T follicular helper cell (primary cell): ENCODE measurements at regions not wholly inside any gene's neighbourhood (a gene's known extent, or its start where the extent isn't known, plus 50 kb on each side); places are given as distances from the start of the nearest gene placed in this dataset.
A peak's percentile ranks its signal among the peaks of the same experiment; 100 is the strongest.

Experiments
- DNase-seq: peaks from one replicate; pipeline ENCODE4 v3.0.0-alpha.2; 2020; ENCODE audit warnings: low read depth

GRCh38 chr2:136373841-136374240 lies 255.9 kb upstream of the CXCR4 start:
- DNase-seq, result no peak

GRCh38 chr2:136373029-136373428 lies 255.1 kb upstream of the CXCR4 start:
- DNase-seq, result no peak

DNA sequence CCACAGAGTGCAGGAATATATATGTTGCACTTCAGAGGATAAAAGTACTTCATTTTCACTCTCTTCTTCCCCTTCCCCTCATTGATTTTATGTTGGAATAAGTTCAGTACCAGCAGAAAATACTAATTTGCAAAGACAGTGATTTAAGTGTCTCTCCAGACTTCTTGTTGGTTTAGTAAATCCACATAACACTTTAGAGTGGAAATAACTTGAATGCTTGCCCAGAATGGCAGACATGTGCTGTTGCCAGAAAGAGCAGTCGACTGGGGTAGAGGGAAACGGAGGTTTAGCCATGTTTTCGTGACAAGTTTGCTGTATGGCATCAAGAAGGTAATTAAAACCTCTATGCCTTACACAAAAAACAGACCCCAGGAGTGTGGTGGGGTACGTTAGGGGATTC lies 246.0 kb upstream of the CXCR4 start:
- no peak for DNase-seq

- DNase-seq, result no peak
Measured at GRCh38 chr2:136363470-136363869, 245.5 kb upstream of the CXCR4 start.

DNA sequence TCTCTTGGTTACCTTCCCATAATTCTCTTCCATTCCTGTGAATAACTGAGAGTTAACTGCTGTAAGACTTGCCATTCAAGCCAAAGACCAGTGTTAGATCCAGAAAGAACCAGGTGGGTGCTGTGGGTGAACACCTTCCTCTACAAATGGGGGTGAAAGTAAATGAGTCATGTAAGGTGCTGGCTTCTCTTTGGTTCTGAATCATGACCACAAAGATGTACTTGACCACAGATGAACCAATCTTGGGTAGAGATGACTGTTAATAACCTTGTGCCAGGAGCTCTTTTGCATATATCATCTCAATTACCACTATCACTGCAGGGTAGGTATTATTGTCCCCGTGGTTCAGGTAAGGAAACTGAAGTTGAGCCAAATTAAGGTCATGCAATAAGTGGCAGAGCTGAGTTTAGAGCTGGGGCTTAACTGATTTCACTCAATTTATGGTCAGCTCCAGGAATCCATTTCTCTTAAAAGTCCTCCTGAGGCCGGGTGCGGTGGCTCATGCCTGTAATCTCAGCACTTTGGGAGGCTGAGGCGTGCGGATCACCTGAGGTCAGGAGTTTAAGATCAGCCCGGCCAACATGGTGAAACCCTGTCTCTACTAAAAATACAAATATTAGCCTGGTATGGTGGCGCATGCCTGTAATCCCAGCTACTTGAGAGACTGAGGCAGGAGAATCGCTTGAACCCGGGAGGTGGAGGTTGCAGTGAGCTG lies 244.9 kb upstream of the CXCR4 start:
- DNase-seq, result no peak

DNA sequence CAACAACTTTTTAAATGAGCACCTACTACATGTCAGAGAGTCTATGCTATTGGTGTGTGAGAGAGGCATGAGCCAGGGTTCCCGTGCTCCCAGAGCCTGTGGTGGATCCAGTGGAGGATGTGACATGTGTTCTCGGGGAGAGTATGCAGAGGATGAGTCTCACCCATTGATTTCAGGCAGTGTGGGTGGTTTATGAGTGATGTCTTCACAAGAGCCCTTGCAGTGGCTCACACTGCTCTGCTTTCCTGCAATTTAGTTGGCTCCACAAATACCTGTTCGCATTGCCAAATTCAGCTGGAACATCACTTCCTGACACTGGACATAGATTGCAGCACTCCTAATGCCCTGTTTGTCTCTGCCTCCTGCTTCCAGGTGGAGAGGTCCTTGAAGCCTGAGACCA lies 243.6 kb upstream of the CXCR4 start:
- no peak for DNase-seq

- no peak for DNase-seq
Measured at GRCh38 chr2:136360790-136361189, 242.8 kb upstream of the CXCR4 start.

DNA sequence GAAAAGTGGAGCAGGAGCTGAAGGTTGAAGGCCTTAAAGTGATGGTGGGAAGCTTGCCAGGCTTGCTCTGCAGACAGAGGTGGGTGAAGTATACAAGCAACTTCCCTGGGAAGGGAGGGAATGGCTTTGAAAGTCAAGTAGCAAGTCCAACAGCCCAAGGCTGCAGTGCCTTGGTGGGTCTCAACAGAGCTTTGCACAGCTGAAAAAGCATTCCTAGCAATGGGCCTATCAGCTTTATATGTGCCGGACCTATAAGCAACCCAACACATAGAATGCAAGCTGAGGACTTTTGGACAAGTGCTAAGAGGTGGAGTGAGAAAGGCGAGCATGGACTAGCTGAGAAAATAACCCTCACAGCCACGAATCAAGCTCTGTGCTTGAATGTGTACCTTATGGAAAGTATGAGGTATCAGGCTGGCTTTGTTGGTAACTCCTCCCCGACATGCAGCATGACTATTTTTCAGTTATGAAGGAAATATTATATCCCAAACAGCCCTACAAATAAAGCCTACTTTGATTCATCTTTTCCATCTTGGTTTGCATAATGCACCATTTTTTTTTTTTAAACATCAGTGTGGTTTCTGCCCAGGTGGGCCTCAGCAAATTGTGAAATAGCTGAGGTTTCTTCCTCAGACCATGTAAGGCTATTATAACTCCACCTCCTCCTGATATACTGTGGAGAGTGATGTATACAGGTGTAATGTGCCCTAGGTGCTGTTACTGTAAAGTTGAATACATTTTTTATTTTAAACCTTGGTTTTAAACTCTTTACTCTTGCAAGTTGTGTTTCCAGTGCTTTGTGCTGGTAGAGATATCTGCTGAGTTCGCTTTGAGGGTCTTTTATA lies 241.4 kb upstream of the CXCR4 start:
- no peak for DNase-seq

DNA sequence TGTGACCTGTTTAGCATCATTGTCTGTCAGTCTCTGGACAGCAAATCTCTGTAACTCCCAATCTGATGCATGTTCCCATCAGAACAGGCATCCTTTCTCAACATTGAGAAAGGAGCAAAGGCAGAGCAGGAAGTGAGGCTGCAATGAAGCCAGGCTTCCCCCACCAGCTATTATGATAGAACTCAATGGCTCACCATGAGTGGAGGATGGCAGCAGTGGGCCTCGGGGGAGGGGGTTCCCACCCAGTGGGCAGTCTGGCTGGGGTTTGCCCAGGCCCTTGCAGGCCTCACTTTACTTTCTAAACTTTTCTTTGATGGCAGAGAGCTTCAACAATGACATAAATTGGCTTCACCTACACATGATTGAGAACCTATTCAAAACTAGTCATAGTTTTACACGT lies 240.6 kb upstream of the CXCR4 start:
- no peak for DNase-seq

GRCh38 chr2:136357007-136357380 lies 239.0 kb upstream of the CXCR4 start:
- no peak for DNase-seq

DNA sequence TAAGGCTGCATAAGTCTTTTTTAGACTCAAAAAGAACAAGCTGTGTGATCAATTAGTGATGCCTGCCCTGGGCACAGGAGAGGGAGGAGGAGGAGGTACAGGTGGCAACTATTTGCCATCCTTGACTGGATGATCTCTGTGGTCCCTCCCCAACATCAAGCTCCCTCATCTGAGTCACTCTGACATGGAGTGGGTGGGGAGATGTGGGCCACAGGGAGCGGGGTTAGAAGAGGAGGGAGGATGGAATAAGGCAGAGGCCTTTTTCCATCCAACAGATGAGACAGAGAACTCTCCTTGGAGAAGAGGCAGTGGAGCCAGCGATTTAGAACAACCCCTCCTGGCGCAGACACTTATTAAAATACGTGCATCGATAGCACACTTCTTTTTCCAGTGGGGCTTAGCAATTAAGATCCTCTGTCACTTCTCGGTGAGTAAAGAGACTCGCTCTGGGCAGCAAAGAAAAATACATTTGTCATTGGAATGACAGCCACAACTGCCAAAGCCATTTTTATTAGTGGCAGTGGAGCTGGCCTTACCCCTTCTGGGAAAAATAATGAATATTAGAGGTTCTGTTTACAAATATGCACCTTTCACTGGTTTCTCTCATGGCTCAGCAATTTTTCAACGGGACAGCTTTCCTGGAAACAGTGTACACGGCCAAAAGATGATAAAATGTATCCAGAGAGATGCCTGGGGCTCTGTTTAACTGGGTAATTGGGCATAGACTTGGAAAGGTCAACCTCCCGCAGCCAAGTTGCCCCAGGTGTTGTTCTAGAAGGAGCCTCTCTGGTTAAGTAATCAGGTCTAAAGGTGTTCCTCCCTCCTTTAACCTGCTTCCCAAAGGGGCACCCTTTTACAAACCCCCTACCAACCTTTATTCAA lies 238.4 kb upstream of the CXCR4 start:
- no peak for DNase-seq

- DNase-seq, result no peak
Measured at GRCh38 chr2:136351684-136352083, 233.7 kb upstream of the CXCR4 start.

- DNase-seq, result no peak
Measured at GRCh38 chr2:136347981-136348380, 230.0 kb upstream of the CXCR4 start.

DNA sequence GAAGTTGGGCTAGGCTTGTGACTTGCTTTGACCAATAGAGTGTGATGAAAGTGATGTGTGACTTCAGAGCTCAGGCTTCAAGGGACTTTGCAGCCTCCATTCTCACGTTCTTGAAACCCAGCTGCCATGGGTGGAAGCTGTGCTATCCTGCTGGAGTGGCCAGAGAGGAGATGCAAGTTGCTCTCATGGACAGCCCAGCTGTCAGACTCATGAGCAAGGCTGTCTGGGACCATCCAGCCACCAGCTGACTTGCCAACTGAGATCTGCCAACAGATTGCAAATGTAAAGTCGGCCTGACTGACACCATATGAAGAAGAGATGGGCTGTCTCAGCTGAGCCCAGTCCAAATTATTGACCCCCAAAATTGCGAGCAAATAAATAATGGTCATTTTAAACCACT lies 226.4 kb upstream of the CXCR4 start:
- DNase-seq, result no peak

- no peak for DNase-seq
Measured at GRCh38 chr2:136342138-136342537, 224.2 kb upstream of the CXCR4 start.

- no peak for DNase-seq
Measured at GRCh38 chr2:136334967-136335366, 217.0 kb upstream of the CXCR4 start.

DNA sequence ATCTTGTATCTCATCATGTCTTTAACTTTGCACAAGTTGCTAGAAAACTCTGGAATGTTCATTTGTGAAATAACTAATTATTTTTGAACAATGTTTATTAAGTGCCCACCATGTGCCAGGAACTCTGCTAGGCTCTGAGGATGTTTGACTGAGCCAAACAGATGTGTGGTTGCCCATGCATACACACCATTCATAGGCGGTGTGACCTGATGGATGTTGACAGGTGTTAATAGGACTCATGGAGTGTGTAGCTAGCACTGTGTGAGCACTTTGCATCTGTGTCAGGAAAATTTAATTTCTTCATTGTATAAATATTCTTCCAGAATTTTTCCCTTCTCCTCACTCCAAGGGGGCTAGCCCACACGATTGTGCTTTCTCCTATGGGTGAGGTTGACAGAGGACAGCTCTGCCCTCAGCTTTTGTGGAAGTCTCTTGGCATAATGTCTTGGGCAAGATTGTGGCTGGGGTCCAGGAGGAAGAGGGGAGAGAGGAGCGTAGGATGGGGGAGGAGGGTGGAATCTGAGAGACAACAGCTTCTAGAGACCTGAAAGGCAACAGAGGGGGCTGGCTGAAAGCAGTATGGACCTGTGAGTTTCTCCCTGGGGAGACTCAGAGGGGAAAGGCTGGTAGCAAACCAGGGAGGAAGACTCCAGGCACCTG lies 214.6 kb upstream of the CXCR4 start:
- no peak for DNase-seq

GRCh38 chr2:136331226-136331625 lies 213.3 kb upstream of the CXCR4 start:
- DNase-seq, result no peak

DNA sequence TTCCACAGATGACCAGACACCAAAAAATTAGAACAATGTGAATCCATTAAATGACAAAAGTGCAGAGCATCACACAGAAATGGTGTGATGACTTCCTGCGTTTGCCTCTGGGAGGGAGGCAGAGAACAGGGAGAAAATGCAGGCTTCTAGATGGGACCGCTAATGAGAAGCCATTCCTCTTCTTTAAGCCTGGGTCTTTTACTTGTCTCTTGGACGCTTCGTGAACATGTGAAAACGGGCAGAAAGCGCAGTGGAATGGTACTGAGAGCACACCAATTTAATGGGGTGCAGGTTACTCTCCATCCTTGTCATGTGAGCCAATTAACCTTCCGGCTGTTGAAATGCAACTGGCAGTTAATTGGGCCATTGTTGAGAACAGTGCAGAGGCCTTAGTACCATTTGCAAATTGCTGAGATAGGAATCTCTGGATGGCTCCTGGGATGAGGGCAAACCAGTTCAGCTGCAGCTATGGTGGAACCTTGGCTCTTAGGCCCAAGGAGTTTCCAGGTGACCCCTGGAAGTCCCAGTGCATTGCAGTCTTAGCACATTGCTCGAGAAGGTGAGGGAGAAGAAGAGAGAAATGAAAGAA lies 210.4 kb upstream of the CXCR4 start:
- no peak for DNase-seq

- DNase-seq, result peak; percentile 81
Measured at GRCh38 chr2:136327162-136327852, 209.4 kb upstream of the CXCR4 start.

DNA sequence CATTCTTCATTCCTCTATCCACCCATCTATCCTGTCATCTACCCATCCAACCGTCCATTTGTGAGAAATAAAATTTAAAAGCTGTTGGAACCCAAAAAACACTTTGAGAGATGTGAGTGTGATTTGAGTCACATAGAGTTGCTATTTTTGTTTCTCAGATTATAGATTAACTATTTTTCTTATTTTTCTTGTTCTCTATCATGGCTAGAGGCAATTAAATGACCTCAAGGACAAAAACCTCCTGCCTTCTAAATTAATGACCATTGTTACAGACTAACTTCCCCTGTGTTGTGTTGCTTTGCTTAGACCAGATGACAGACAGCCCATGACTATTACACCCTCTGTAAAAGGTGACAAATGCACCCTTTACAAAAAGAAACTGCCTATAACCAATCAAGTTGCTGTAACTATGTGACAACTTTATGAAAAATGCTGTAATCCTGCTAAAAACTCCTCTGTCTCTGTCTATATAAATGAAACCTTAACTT lies 207.9 kb upstream of the CXCR4 start:
- no peak for DNase-seq
